ENCODE measurements at regions not wholly inside any gene's neighbourhood (a gene's known extent, or its start where the extent isn't known, plus 50 kb on each side); places are given as distances from the start of the nearest gene placed in this dataset.

GRCh38 chr9:107227774-107228173, 55.3 kb upstream of the RAD23B start:
- TF ChIP-seq ZNF274 (IDR thresholded peaks at IDR 0.05; ENCODE audit: low read depth, low read length) = no peak
- TF ChIP-seq YY1 (IDR thresholded peaks at IDR 0.05; ENCODE audit: insufficient read depth, insufficient read length) = no peak
- no peak for TF ChIP-seq SUZ12 (IDR thresholded peaks at IDR 0.05; ENCODE audit: extremely low read depth, insufficient read depth, insufficient read length)
